ENCODE measurements at regions not wholly inside any gene's neighbourhood (a gene's known extent, or its start where the extent isn't known, plus 50 kb on each side); places are given as distances from the start of the nearest gene placed in this dataset.

DNA sequence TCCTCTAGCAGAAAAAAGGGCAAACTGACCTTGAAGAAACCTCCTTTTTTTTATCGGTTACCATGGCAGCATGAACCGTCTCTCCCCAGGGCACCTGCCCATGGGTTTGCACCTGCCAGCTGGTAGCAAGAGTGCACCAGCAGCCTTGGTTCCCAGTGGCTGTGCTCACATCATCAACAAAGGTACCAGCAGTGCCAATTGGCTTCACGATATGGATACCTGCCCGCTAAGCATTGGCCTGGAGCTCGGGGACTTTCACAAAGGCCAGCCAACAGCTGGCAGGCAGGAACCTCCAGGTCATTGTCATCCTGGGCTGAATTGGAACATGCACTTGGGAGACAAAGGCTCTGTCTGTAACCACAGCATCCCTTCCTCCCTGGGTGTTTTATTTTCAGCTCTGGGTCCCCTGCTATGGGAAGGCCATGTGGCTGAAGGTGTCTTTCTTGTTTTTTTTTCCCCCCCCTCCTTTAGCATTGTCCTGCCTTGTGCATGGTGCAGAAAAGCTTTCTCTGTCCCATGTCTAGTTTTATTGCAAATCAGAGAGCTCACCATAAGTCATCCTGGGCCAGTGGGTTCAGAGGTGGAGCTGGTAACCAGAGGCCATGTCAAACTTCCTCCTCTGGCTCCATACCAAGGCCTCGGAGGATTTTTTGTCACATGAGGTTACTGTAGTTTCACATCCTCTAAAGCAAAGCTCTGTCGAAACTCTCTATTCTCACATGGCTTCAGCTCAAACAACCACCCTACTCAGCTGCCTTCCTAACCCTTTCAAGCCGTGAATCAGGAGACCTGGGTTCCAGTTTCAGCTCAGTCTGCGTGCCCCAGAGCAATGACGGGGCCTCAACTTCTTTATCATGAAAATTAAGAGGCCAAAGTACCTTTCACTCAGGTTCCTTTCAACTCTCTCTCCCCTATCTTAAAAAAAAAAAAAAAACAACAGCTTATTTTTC, 145.5 kb upstream of the MAP3K1 start:
- no peaks in the 10 kb centered on the region for H3K79me2 ChIP-seq (replicated peaks; ENCODE audit: insufficient read depth, low read length)
- H3K36me3 ChIP-seq (ENCODE audit: insufficient read depth, low read length): no peaks in the 10 kb centered on the region
- H3F3A ChIP-seq (ENCODE audit: insufficient read depth, low read length, poor library complexity, severe bottlenecking): no peaks in the 10 kb centered on the region
- H4K20me1 ChIP-seq (ENCODE audit: insufficient read depth): no peaks in the 10 kb centered on the region
- no peak overlapping the region for H3K4me3 ChIP-seq (ENCODE audit: low read length)
- H2AFZ ChIP-seq (ENCODE audit: low read depth, low read length): no peak overlapping the region
- no peaks in the 10 kb centered on the region for H3K9me3 ChIP-seq (ENCODE audit: low read length)
- H3K9me2 ChIP-seq (ENCODE audit: insufficient read depth, low read length): no peaks in the 10 kb centered on the region
- H3K27me3 ChIP-seq (ENCODE audit: insufficient read depth, low read depth, low read length): no peaks in the 10 kb centered on the region
- no peak overlapping the region for H3K27ac ChIP-seq (ENCODE audit: low read length)
- no peak overlapping the region for H3K9ac ChIP-seq (ENCODE audit: low read length)
- TF ChIP-seq EP300 (conservative IDR thresholded peaks at IDR 0.05; ENCODE audit: poor library complexity, severe bottlenecking) (no peak), TAF1 (IDR thresholded peaks at IDR 0.05; ENCODE audit: low read depth) (no peak), EZH2 (IDR thresholded peaks at IDR 0.05; ENCODE audit: borderline replicate concordance, insufficient read depth, low read length, poor library complexity, severe bottlenecking) (no peak), RAD21 (conservative IDR thresholded peaks at IDR 0.05) (no peak), SMC3 (conservative IDR thresholded peaks at IDR 0.05; ENCODE audit: poor library complexity) (no peak), MXI1 (conservative IDR thresholded peaks at IDR 0.05; ENCODE audit: poor library complexity, severe bottlenecking) (no peak)
- no peak overlapping the region for H3K4me2 ChIP-seq (ENCODE audit: low read length)

DNA sequence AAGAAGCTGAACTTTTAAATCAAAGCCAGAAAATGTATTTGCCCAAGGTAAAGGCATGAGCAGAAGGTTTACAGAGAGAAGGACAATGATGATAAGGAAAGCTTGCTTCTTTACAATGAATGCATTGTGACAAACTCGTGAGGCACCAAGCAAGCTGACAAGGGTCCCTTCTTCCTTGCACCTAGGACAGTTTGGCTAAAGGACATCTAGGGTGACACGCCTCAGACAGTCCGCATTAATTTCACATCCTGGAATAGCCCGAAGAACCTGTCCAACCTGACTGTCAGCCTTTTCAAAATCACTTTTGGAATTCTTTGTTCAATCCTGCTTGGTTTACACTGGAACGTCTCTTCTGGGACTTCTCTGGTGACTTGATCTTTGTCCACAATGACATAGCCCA, 146.4 kb upstream of the MAP3K1 start:
- no peaks in the 10 kb centered on the region for H3F3A ChIP-seq (ENCODE audit: insufficient read depth, low read length, poor library complexity, severe bottlenecking)
- H3K27ac ChIP-seq (ENCODE audit: low read length): no peak overlapping the region
- TF ChIP-seq POLR2AphosphoS5 (IDR thresholded peaks at IDR 0.05) (no peak), RAD21 (conservative IDR thresholded peaks at IDR 0.05) (no peak), MXI1 (conservative IDR thresholded peaks at IDR 0.05; ENCODE audit: poor library complexity, severe bottlenecking) (no peak)
- H3K9me2 ChIP-seq (ENCODE audit: insufficient read depth, low read length): no peaks in the 10 kb centered on the region
- H2AFZ ChIP-seq (ENCODE audit: low read depth, low read length): no peak overlapping the region
- no peak overlapping the region for H3K4me2 ChIP-seq (ENCODE audit: low read length)
- H3K9me3 ChIP-seq (ENCODE audit: low read length): no peaks in the 10 kb centered on the region
- no peak overlapping the region for H3K9ac ChIP-seq (ENCODE audit: low read length)
- no peak overlapping the region for H3K4me3 ChIP-seq (ENCODE audit: low read length)
- no peaks in the 10 kb centered on the region for H3K79me2 ChIP-seq (replicated peaks; ENCODE audit: insufficient read depth, low read length)
- no peaks in the 10 kb centered on the region for H3K27me3 ChIP-seq (ENCODE audit: insufficient read depth, low read depth, low read length)
- no peaks in the 10 kb centered on the region for H4K20me1 ChIP-seq (ENCODE audit: insufficient read depth)
- no peaks in the 10 kb centered on the region for H3K36me3 ChIP-seq (ENCODE audit: insufficient read depth, low read length)

DNA sequence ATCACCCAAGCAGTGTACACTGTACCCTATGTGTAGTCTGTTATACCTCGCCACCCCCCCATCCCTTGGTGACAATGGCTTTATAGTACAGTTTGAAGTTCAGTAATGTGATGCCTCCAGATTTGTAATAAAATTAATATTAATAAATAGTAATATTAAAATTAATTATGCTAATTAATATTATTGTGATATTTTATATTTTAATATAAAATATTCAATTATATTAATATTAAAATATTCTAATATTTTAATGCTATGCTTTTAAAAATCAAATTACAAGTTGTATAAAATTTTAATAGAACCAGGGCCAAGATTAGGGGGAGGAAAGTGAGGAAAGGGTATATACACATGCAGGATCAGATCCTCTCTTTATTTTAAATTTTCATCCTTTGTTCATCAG, 147.7 kb upstream of the MAP3K1 start:
- Histone ChIP-seq H3F3A (ENCODE audit: insufficient read depth, low read length, poor library complexity, severe bottlenecking) (no peaks in the 10 kb centered on the region), H3K79me2 (replicated peaks; ENCODE audit: insufficient read depth, low read length) (no peaks in the 10 kb centered on the region), H3K27me3 (ENCODE audit: insufficient read depth, low read depth, low read length) (no peaks in the 10 kb centered on the region), H4K20me1 (ENCODE audit: insufficient read depth) (no peaks in the 10 kb centered on the region), H3K9ac (ENCODE audit: low read length) (no peak overlapping the region), H3K36me3 (ENCODE audit: insufficient read depth, low read length) (no peaks in the 10 kb centered on the region), H2AFZ (ENCODE audit: low read depth, low read length) (no peak overlapping the region), H3K4me2 (ENCODE audit: low read length) (no peak overlapping the region), H3K9me2 (ENCODE audit: insufficient read depth, low read length) (no peaks in the 10 kb centered on the region), H3K4me3 (ENCODE audit: low read length) (no peak overlapping the region), H3K27ac (ENCODE audit: low read length) (no peak overlapping the region), H3K9me3 (ENCODE audit: low read length) (no peaks in the 10 kb centered on the region)
- no peak for TF ChIP-seq RAD21 (conservative IDR thresholded peaks at IDR 0.05)
- TF ChIP-seq, protein P1, sequence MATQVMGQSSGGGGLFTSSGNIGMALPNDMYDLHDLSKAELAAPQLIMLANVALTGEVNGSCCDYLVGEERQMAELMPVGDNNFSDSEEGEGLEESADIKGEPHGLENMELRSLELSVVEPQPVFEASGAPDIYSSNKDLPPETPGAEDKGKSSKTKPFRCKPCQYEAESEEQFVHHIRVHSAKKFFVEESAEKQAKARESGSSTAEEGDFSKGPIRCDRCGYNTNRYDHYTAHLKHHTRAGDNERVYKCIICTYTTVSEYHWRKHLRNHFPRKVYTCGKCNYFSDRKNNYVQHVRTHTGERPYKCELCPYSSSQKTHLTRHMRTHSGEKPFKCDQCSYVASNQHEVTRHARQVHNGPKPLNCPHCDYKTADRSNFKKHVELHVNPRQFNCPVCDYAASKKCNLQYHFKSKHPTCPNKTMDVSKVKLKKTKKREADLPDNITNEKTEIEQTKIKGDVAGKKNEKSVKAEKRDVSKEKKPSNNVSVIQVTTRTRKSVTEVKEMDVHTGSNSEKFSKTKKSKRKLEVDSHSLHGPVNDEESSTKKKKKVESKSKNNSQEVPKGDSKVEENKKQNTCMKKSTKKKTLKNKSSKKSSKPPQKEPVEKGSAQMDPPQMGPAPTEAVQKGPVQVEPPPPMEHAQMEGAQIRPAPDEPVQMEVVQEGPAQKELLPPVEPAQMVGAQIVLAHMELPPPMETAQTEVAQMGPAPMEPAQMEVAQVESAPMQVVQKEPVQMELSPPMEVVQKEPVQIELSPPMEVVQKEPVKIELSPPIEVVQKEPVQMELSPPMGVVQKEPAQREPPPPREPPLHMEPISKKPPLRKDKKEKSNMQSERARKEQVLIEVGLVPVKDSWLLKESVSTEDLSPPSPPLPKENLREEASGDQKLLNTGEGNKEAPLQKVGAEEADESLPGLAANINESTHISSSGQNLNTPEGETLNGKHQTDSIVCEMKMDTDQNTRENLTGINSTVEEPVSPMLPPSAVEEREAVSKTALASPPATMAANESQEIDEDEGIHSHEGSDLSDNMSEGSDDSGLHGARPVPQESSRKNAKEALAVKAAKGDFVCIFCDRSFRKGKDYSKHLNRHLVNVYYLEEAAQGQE (IDR thresholded peaks at IDR 0.05; ENCODE audit: borderline replicate concordance): no peak
- TF ChIP-seq MXI1 (conservative IDR thresholded peaks at IDR 0.05; ENCODE audit: poor library complexity, severe bottlenecking): no peak
- no peak for TF ChIP-seq EP300 (conservative IDR thresholded peaks at IDR 0.05; ENCODE audit: poor library complexity, severe bottlenecking)
- no peak for TF ChIP-seq TAF1 (IDR thresholded peaks at IDR 0.05; ENCODE audit: low read depth)
